Lung (tissue), 11 donors: ENCODE measurements at regions not wholly inside any gene's neighbourhood (a gene's known extent, or its start where the extent isn't known, plus 50 kb on each side); places are given as distances from the start of the nearest gene placed in this dataset.

Experiments
- ATAC-seq: fragments of 200-7000 bp; cut with Tn5 transposase; one replicate; pipeline ENCODE4 v1.9.1; 2020; ENCODE audit warnings: moderate number of reproducible peaks; ENCODE audit not compliant: insufficient read depth, low FRiP score
- DNase-seq, 3 donors: peaks; one replicate each; pipeline ENCODE4 v3.0.0-alpha.2; 2013 to 2017
- H3K27ac ChIP-seq, 2 donors: one replicate each; pipeline ENCODE4 v1.5.1; 2013; ENCODE audit warnings: mild to moderate bottlenecking in 2 of 2, moderate library complexity in 2 of 2, control low read depth in 1 of 2, inconsistent platforms in 1 of 2, low read depth in 1 of 2, low read length in 1 of 2
- H3K27me3 ChIP-seq, 3 donors: one replicate each; pipeline ENCODE4 v1.5.1; 2013; ENCODE audit warnings: low read length in 2 of 3; ENCODE audit not compliant: control insufficient read depth in 3 of 3, insufficient read depth in 3 of 3
- H3K36me3 ChIP-seq, 4 donors: one replicate each; pipeline ENCODE4 v1.5.1; 2013; ENCODE audit warnings: low read length in 4 of 4, mild to moderate bottlenecking in 1 of 4, moderate library complexity in 1 of 4; ENCODE audit not compliant: control insufficient read depth in 4 of 4, insufficient read depth in 4 of 4
- H3K4me1 ChIP-seq, 5 donors: one replicate each; pipeline ENCODE4 v1.5.1; 2013; ENCODE audit warnings: low read length in 5 of 5, mild to moderate bottlenecking in 2 of 5, moderate library complexity in 1 of 5; ENCODE audit not compliant: control insufficient read depth in 5 of 5, insufficient read depth in 5 of 5
- H3K4me3 ChIP-seq: one replicate; pipeline ENCODE4 v1.5.1; 2013; ENCODE audit warnings: mild to moderate bottlenecking, control low read depth, moderate library complexity
- H3K9ac ChIP-seq, 2 donors: one replicate each; pipeline ENCODE4 v1.5.1; 2013; ENCODE audit warnings: low read length in 2 of 2, control low read depth in 1 of 2; ENCODE audit not compliant: insufficient read depth in 1 of 2
- H3K9me3 ChIP-seq, 4 donors: one replicate each; pipeline ENCODE4 v1.5.1; 2013; ENCODE audit warnings: low read length in 3 of 4, mild to moderate bottlenecking in 1 of 4, moderate library complexity in 1 of 4; ENCODE audit not compliant: control insufficient read depth in 4 of 4, insufficient read depth in 3 of 4
- CTCF ChIP-seq: IDR thresholded peaks from 2 replicates; pipeline ENCODE4 v1.5.1; 2012; ENCODE audit warnings: mild to moderate bottlenecking; ENCODE audit errors: control extremely low read depth, extremely low read depth
- WGBS, 2 donors: extraction: QIAGEN DNeasy Blood & Tissue Kit; methylation state at CpG; one replicate each; pipeline ENCODE4 v1.1.7; 2013; 5-methylcytosine and 5-hydroxymethylcytosine counted together
- donor health status: control.
- donor health status: control.
- donor health status: Bipolar disorder and iron deficiency.
- donor health status: healthy.
- donor health status: DM: yes; HTN: yes; CAD: no.

GRCh38 chr13:66218583-66218982 lies 1011.6 kb downstream of the PCDH9 start:
- ATAC-seq (no peak), DNase-seq (no peak)
- H3K36me3 ChIP-seq: no peaks in the 10 kb centered on the region
- no peak overlapping the region for H3K4me3 ChIP-seq
- H3K27me3 ChIP-seq: no peaks in the 10 kb centered on the region
- H3K27ac ChIP-seq: no peak overlapping the region
- no peaks in the 10 kb centered on the region for H3K9me3 ChIP-seq
- H3K9ac ChIP-seq: no peak overlapping the region
- no peaks in the 10 kb centered on the region for H3K4me1 ChIP-seq
- TF ChIP-seq CTCF: no peak

DNA sequence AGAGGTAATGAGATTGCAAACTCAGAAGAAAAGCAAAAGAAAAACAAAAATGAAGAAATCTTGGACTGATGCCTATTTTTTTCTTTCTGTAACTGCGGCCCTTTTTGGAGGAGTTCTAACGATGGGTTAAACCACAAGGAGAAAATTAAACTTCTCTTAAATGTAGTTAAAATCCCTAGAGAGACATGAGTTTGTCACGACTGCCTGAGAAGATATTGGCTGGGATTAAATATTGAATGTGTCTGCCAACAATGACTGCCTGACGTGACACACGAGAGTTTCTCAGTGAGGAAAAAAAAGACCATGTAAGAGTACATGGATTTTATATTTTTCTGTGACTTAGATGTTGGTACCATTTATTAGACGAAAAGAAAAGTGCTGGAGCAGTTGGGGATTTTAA lies 1013.4 kb downstream of the PCDH9 start:
- TF ChIP-seq CTCF: no peak
- Histone ChIP-seq H3K27ac (no peak overlapping the region), H3K4me3 (no peak overlapping the region), H3K4me1 (no peaks in the 10 kb centered on the region), H3K9me3 (no peaks in the 10 kb centered on the region), H3K9ac (no peak overlapping the region), H3K36me3 (no peaks in the 10 kb centered on the region), H3K27me3 (no peaks in the 10 kb centered on the region)
- ATAC-seq (no peak), DNase-seq (peak in 2 of 3 donors; percentile 29 to 48)
- 53 to 64% methylated on average over 6 of the region's 6 CpGs for WGBS, 2 donors

GRCh38 chr13:66214467-66214866 lies 1015.7 kb downstream of the PCDH9 start:
- H3K36me3 ChIP-seq: no peaks in the 10 kb centered on the region
- DNase-seq (no peak), ATAC-seq (no peak)
- TF ChIP-seq CTCF: no peak
- no peak overlapping the region for H3K27ac ChIP-seq
- no peak overlapping the region for H3K9ac ChIP-seq
- H3K4me1 ChIP-seq: no peaks in the 10 kb centered on the region
- H3K9me3 ChIP-seq: no peaks in the 10 kb centered on the region
- H3K4me3 ChIP-seq: no peak overlapping the region
- no peaks in the 10 kb centered on the region for H3K27me3 ChIP-seq

GRCh38 chr13:66212511-66212910 lies 1017.6 kb downstream of the PCDH9 start:
- no peaks in the 10 kb centered on the region for H3K36me3 ChIP-seq
- no peak for TF ChIP-seq CTCF
- ATAC-seq (no peak), DNase-seq (no peak)
- H3K9ac ChIP-seq: no peak overlapping the region
- H3K4me1 ChIP-seq: no peaks in the 10 kb centered on the region
- WGBS, 2 donors: 61 to 81% methylated on average over 1 of the region's 1 CpG
- H3K27ac ChIP-seq: no peak overlapping the region
- no peaks in the 10 kb centered on the region for H3K9me3 ChIP-seq
- no peak overlapping the region for H3K4me3 ChIP-seq
- H3K27me3 ChIP-seq: no peaks in the 10 kb centered on the region
